GM19324 (cell line): ENCODE measurements at regions not wholly inside any gene's neighbourhood (a gene's known extent, or its start where the extent isn't known, plus 50 kb on each side); places are given as distances from the start of the nearest gene placed in this dataset.

Experiments used
- ATAC-seq: cut with Tn5 transposase; IDR thresholded peaks from one replicate; pipeline ENCODE4 v1.9.1; 2021; ENCODE audit warnings: mild to moderate bottlenecking, moderate library complexity; ENCODE audit not compliant: unreplicated experiment, low FRiP score

DNA sequence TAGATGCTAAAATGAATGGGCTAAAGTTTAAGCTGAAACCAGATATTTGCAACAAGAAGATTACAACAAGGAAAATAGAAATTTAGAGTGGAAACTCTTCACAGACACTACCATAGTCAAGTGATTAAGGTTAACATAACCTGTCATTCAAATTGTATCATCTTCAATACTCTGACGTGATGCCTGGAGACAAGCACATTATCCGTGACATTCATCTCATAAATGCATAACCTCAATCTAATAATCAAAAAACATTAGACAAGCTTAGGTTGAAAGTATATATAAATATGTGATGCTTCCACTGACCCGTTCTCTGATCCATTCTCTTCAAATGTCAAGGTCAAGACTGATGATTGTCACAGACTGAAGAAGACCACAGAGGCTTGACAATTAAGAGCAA is 263.8 kb upstream of the MEOX2 start:
- ATAC-seq = no peak

DNA sequence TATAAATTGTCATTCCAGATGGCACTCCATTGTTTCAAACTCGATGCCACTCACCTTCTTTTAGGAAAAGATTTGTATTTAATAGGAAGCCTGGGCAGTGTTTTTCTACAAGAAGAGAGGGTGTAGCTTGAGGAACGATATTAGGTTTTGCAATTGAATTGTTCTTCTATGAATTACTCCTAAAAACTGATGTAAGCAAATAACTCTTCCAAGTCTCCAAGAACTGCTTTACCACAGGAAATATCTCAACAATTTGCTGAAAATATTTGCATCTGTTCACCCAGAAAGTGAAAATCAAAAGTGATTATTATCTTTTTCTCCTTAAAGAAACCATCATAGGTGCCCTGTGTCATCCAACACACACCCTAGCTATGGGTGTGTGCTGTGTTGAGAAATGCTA is 261.3 kb upstream of the MEOX2 start:
- no peak for ATAC-seq

DNA sequence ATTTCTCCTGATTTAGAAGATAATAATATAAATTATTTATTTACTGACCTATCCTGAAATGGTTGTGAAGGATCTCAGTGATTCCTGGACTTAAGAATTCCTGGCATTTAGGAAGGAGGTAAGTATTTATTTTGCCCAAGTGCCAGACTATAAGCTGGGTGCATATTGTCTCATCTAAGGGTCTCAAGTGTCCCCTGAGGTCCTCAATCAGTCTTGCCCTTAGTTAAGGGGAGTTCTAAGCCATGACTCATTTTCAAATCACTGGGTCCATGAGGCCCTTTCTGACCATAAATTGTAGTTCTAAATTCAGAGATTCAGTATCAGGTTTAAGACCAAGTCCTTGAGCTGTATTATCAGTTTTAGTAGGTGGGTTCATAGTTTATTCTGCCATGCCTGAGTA is 251.6 kb upstream of the MEOX2 start:
- ATAC-seq = no peak

DNA sequence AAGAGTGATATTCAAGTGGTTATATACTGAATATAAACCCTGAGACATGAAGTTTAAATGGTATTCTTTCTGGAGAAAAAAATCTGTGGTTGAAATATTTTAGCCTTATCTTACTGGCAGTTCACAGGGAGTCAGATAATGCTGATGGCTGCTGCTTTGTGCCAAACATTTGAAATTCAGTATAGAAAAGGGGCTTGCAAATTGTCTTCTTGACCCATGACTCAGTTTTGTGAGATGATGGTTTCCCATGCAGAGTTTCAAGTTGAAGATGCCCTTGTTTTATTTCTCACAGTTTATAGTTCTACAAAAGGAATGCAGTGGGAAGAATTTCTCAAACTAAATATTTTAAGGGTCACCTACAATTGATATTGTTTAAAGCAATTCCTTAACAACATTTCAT is 251.1 kb upstream of the MEOX2 start:
- ATAC-seq = no peak

DNA sequence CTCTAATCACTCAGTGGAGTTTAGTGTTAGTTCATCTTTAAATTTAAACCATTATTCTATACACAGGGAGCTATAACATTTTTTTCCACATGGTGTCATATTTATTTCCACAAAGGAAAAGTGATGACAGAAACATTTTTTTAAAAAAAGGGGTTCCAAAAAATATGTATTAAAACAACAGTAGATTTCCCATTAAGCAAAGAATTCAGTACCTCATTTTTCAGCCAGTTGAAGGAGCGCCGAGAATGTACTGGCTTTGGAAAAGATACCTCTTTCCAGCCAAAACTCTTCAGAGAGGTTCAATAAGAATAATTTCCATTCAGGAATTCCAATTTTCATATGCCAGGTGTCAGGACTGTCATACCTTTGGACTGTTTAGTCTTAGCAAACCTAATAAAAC is 250.5 kb upstream of the MEOX2 start:
- ATAC-seq = no peak

DNA sequence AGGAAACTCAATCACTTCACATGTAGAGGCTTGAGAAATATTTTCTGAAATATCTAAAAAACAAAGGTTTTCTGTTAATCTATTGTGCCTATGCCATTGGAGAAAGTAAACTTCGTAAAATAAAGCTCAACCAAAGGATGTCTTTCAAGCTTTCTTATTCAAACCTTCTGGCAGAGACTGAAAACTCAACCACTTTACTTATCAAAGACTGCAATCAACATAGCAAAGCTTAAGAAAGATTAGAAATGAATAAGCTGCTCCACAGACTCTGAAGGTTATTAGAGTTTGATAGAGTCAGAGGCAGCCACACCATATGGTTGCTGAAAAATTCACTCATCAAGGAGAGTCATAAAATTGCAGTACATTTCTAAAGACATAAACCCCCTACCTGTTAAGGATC is 245.8 kb upstream of the MEOX2 start:
- no peak for ATAC-seq

DNA sequence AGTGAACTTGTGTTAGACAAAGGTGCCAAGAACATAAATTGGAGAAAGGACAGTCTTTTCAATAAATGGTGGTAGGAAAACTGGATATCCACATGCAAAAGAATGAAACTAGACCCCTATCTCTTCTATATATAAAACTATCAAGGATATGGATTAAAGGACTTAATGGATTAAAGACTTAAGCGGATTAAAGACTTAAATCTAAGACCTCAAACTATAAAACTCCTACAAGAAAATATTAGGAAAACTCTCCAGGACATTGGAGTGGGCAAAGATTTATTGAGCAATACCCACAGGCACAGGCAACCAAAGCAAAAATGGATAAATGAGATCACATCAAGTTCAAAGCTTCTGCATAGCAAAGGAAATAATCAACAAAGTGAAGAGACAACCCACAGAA is 242.9 kb upstream of the MEOX2 start:
- ATAC-seq = no peak

DNA sequence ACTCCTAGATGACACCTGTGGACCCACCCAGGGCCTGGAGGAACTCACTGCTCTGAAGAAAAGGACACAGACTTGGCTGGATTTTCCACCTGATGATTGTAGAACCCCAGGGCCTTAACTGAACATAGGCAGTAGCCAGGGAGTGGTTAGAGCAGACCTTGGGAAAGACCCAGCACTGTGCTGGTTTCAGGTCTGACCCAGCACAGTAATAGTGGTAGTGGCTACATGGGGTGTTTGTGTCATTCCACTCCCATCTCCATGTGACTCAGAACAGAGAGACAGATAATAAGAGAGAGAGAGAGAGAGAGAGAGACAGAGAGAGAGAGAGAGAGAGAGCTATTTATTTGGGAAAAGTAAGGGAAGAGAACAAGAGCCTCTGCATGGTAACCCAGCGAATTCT is 239.1 kb upstream of the MEOX2 start:
- ATAC-seq = no peak

DNA sequence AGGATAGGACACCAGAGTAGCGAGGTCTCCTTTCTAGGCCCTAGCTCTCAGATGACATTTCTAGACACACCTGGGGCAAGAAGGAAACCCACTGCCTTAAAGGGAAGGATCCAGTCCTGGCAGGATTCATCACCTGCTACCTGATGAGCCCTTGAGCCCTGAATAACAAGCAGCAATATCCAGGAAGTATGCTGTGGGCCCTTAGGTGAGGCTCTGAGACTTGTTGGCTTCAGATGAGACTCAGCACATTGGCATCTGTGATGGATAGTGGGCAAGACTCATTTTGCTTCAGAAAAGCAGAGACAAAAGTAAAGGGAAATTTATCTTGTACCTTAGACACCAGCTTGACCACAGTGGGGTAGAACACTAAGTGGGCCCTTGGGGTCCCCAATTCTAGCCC is 238.4 kb upstream of the MEOX2 start:
- ATAC-seq = no peak

DNA sequence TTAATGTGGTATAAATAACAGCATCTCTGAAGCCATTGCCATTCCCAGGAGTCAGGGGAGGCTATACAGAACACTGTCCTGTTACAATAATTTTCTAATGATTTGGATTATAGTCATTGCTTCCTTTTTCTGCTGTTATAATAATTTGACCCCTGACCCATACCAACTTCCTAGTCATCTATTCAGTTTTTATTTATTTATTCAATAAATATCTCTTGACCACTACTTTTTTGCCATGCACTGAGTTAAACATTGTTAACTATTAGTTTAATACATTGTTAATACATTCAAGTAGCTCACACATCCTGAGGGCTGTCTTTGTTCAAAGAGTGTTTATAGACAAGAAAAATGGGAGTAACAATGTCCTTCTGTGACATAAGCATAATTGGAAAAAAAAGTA is 235.5 kb upstream of the MEOX2 start:
- ATAC-seq = no peak

DNA sequence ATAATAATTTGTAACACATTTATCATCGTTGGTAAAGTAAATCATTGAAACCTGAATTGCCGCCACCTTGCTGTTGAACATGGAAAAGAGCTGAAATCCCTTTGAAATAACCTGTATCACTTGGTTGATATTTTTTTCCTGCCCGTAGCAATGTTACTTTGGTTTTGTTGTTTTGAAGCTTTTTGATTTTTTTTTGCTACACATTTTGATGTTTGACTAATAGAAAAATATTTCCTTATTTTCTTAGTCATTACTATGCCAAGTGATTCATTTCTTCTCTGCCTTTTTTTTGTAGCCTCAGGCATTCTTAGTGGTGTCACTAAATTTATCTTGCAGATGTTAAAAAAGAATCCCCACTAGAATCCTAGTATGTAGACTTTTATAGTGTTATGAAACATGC is 235.1 kb upstream of the MEOX2 start:
- no peak for ATAC-seq

DNA sequence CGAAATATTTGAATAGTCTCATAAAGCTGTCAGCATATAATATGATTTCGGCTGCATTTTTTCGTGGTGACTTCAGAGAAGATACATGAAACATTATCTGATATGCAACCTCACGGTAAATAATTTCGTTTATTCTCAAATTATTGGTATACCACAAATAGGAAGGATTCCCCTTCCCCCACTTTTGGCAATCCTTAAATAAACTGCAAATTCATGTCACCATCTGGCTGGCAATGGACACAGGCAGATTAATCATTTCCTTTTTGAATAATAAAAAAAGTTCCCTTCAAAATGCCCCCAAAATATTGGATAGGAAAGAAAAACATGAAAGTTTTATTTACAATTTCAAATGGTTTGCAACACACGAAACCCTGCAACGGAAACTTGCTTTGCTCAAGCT is 234.5 kb upstream of the MEOX2 start:
- ATAC-seq = no peak

DNA sequence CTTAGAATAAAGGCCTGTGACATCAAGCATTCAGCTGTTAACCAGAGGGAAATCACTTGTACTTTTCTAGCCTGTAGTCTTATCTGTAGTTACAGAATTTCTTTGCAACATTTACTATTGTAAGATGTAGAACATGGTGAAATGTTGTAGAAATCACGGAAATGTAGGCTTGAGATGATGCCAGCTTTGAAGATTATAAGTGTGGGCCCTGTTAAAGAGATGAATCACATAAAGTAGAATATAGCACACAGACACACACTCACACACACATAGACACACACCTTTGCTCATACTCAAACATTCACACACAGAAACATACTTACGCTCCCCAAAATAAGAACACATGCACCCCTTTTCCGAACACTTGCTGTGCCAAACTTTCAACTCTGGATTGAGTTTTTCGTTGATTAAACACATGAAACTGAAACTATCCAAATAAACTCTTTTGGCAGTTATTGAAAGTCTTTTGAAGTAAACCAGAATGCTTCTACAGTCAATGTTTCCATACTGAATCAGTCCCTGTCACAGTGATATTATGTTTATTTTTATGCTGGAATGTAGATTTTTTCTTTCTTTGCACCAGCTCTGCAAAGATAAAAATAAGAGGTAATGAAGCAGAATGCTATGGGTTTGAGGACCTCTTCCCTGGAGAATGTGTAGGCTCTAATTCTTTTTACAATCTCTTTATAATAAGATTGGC is 230.3 kb upstream of the MEOX2 start:
- ATAC-seq = no peak

DNA sequence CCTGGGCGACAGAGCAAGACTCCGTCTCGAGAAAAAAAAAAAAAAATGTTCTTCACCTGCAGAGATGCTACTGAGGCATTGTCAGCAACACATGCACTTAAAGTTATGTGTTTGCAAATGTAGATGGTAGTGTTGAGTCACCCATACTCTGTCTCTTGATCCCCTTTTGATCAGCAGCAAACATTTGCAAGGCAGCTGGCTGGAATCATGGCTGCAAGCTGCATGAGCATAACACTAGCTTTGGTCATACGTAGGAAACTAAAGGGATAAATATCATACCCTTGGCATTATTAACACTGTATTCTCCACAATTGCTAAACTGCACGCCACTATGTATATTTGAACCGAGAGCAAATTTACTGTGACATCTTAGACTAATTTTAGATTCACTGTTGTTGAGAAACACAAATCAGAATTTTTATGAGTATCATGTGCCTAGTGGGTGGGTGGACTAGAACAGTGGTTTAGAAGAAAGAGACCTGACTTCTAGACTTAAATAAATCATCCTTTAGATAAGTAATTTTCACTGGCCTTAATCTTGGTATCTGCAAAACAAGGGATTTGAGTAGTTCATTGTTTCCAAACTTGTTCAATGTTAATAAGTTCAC is 229.3 kb upstream of the MEOX2 start:
- no peak for ATAC-seq

DNA sequence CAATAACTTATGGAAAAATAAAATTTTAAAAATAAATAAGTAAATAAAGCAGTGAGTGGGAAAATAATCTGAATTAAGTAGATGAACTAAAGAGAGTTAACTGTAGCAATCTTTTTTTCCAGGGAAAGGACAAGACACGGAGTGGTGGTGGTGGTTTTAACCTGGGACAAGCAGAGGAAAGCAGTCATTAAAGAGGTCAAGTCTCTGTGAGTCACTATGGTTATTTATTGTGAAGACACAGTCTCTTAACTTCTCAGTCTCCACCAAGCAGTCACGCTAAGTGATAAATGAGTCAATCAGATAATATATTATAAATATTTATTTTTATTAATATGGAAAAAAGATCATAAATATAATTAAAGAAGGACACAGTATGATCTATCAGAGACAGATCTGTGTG is 228.1 kb upstream of the MEOX2 start:
- no peak for ATAC-seq

DNA sequence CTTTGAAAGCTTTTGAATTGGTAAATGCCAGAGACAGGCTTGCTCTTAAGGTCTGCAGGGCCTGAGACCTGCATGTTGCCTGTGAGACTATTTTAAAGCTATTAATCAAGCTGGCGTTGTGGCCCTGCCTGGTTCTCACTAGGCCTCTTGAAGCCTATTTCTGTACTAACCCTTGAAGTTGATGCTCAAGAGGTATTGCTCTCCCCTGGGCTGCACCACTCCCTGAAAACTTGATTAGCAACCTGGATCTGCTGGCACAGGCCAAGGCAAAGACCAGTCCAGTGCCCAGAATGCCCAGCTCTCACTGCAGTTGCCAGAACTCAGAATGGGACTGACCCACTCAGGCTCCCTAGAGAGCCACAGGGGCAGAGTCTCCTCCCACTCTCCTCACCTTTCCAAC is 220.0 kb upstream of the MEOX2 start:
- ATAC-seq = no peak

DNA sequence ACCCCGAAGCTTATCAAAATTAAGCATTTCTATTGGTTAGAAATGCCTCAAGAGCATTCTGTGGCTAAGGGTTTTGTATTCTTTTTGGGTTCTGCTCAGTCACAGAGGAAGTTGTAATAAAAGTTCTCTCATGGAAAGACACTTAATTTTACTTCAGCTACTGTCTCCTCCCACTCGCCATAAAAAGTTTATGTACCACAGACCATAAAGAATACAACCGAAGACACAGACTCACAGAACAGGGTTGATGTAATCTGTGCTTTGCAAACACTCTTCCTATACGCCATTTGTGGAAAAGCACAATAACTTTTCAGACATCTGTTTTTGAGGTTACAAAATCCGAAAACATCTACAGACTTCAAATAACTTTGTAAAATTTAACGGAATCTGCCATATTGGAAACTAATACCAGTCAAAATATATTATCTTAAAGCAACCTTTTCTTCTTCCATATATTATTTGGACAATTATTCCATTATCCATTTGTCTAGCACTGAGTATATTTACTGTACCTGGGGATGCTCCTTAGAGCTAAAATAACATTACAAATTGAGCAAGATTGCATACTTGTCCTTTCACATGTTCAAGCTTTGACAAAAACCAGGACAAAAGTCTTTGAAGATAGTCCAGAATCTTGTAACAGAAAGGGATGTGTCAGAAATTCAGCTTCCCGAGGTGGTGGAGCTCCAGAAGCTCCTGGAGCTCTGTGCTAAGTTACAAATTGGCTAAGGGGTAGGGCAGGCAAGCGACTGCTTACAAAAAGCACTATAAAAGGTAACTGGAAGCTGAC is 219.0 kb upstream of the MEOX2 start:
- ATAC-seq = no peak

DNA sequence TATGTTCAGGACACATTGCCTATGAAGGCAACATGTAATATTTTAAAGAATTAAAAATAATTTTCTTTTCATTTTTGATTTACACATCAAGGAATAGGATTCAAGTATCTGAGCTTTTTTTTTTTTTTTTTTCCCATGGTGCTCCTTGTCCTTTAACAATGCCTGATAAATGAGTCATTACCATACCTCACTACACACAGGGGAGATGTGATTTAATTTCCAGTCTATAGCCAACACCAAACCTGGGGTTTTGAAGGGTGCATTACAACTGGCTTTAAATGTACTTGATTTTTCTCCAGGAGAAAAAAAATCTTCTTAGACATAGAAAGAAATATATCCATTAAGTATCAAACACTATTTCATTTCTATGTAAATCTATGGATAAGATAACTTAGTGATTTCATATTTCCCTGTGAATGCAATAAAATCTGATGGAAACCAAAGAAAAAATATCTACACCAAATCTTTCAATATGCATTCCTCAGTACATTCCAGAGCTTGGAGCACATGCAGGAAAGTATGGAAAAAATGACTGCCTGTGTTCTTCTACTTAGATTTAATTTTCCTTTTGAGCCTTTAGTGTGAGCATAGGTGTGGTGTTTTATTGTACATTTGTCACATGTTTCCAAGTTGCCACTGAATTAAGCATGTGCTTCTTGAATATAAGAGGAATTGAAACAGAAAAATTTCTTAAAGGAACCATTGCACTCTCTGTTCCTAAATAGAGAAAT is 204.8 kb upstream of the MEOX2 start:
- no peak for ATAC-seq

DNA sequence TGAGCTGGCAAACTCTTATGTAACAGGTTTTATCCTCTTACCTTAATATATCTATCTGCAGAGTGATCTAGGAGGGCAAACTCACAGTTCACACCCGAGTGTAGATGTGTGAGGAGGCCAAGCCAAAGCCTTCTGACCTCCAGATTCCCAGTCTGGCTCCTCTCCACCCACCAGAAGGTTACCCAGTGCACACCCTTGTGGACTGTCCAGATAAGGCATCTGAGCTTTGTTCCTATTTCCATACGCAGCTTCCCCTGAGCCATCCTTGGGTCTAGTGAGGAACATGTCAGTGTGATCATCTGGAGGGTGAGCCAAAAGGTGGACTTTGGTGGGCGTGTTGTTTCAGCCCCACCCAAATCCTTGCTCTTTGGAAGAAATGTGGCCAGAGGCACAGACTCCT is 203.0 kb upstream of the MEOX2 start:
- ATAC-seq = no peak

DNA sequence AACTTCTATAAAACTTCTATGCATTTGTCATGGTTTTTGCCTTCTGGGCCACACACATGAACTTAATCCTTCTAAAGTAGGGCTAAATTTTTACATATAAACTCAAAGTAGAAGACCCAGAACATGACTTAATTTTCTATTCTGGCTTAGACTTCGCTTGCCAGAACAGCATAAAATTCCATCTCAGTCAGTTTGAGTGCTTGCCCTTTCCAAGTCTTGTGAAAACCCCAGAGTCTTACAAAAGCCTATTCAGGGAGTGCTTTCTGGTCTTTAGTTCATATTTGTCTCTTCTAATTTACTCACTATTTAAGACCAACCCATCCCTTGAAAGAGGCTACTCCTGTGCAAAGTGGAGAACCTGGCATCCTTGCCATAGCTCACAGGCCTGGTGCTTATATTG is 201.6 kb upstream of the MEOX2 start:
- no peak for ATAC-seq

DNA sequence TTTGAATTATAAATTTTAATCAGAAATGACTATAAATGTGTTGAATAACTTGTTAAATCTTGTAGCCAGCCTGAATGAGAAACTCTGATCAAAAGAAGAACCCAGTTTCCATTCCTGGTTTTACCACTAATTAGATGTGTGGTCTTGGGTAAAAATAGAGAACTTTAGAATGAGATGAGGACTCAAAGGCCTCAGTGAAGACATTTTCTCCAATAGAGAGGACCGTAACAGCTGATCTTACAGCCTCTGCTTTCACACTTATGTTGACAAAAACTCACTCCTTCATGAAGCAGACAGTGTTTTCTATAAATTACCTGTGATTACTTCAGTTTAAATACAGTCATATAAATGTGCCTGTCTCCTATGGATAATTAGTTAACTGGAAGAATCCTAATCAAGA is 200.1 kb upstream of the MEOX2 start:
- ATAC-seq = no peak
